ENCODE measurements at regions not wholly inside any gene's neighbourhood (a gene's known extent, or its start where the extent isn't known, plus 50 kb on each side); places are given as distances from the start of the nearest gene placed in this dataset.
A peak's percentile ranks its signal among the peaks of the same experiment; 100 is the strongest.

DNA sequence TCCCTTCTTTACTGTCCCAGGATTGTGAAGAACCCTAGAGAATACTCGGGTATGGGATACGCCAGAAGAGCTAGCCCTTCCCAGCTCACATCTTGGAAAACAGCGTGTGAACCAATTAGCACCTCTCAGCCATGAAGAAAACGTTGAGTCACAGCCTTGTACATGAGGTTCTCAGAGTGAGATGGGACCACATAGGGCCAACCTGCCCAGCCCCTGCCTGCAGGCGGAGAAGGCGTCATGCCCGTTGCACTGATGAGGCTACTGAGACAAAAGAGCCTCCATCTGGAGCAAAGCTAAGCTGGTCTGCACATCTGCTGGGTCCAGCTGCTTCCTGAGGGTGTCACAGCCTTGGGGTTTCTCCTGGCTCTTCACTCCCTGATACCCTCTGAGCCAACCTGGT, 92.2 kb downstream of the LBH start (continued):
- TF ChIP-seq ZNF843 (tag by site-specific recombination; IDR thresholded peaks at IDR 0.05), result no peak
- no peak for TF ChIP-seq ZNF274 (IDR thresholded peaks at IDR 0.05; ENCODE audit: low read length)
- TF ChIP-seq ZNF274 (tag by site-specific recombination; IDR thresholded peaks at IDR 0.05; ENCODE audit: borderline replicate concordance), result no peak
- no peak for TF ChIP-seq KLF7 (tag by site-specific recombination; IDR thresholded peaks at IDR 0.05; ENCODE audit: borderline replicate concordance)

DNA sequence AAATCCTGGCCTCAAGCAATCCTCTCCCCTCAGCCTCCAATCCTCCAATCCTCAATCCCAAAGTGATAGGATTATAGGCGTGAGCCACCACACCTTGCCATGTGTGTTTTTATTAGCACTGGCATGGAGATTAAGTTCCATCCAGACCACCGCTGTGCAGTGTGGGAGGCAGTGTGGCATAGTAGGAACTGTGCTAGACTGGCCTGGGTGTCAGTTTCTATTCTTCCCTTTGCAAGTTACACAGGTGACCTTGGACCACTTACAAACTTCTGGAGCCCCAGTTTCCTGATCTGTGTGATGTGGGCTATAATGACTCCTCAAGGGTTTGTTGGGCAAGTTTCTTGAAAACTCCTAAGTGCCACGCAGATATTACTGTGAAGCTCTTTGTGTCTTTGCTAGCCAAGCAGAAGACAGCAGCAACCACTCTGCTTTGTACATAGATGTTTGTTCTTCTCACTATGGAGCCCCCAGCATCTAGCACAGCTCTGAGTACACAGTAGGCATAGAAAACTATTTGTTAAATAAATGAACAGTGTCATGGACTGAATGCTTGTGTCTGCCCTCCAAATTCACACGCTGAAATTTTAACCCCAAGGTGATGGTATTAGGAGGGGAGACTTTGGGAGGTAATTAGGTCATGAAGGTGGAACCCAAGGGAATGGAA, 93.0 kb downstream of the LBH start:
- POLR2A ChIA-PET, result interaction anchor here (0.6 kb wide), 1 partner anchor 1573 kb away, joined by 8 read pairs; the partner anchor contains the start of gene PPP1CB
- H3K36me3 ChIP-seq (ENCODE audit: control insufficient read depth in 2 of 2, insufficient read depth in 1 of 2, low read length in 2 of 2), result no peaks in the 10 kb centered on the region
- H3K9me3 ChIP-seq (ENCODE audit: control insufficient read depth, insufficient read depth, low read depth, low read length), result no peaks in the 10 kb centered on the region
- no peak overlapping the region for H3K27ac ChIP-seq (ENCODE audit: extremely low read depth, low read depth, low read length)
- no peaks in the 10 kb centered on the region for H3K4me1 ChIP-seq (ENCODE audit: control insufficient read depth, insufficient read depth, low read length)
- no peak overlapping the region for H3K4me3 ChIP-seq (ENCODE audit: low read depth, low read length)
- no peak for TF ChIP-seq ZBTB48 (tag by site-specific recombination; IDR thresholded peaks at IDR 0.05)
- TF ChIP-seq ZNF654 (tag by site-specific recombination; IDR thresholded peaks at IDR 0.05; ENCODE audit: low read depth), result no peak
- no peak for TF ChIP-seq ZNF112 (tag by site-specific recombination; IDR thresholded peaks at IDR 0.05)
- no peak for TF ChIP-seq ZNF214 (tag by site-specific recombination; IDR thresholded peaks at IDR 0.05; ENCODE audit: borderline replicate concordance)
- TF ChIP-seq ZNF768 (tag by site-specific recombination; IDR thresholded peaks at IDR 0.05), result no peak
- TF ChIP-seq ZNF155 (tag by site-specific recombination; IDR thresholded peaks at IDR 0.05), result no peak
- TF ChIP-seq, protein P1, sequence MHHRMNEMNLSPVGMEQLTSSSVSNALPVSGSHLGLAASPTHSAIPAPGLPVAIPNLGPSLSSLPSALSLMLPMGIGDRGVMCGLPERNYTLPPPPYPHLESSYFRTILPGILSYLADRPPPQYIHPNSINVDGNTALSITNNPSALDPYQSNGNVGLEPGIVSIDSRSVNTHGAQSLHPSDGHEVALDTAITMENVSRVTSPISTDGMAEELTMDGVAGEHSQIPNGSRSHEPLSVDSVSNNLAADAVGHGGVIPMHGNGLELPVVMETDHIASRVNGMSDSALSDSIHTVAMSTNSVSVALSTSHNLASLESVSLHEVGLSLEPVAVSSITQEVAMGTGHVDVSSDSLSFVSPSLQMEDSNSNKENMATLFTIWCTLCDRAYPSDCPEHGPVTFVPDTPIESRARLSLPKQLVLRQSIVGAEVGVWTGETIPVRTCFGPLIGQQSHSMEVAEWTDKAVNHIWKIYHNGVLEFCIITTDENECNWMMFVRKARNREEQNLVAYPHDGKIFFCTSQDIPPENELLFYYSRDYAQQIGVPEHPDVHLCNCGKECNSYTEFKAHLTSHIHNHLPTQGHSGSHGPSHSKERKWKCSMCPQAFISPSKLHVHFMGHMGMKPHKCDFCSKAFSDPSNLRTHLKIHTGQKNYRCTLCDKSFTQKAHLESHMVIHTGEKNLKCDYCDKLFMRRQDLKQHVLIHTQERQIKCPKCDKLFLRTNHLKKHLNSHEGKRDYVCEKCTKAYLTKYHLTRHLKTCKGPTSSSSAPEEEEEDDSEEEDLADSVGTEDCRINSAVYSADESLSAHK (tag by site-specific recombination; IDR thresholded peaks at IDR 0.05), result no peak
- CTCF ChIA-PET, result no interaction called here

DNA sequence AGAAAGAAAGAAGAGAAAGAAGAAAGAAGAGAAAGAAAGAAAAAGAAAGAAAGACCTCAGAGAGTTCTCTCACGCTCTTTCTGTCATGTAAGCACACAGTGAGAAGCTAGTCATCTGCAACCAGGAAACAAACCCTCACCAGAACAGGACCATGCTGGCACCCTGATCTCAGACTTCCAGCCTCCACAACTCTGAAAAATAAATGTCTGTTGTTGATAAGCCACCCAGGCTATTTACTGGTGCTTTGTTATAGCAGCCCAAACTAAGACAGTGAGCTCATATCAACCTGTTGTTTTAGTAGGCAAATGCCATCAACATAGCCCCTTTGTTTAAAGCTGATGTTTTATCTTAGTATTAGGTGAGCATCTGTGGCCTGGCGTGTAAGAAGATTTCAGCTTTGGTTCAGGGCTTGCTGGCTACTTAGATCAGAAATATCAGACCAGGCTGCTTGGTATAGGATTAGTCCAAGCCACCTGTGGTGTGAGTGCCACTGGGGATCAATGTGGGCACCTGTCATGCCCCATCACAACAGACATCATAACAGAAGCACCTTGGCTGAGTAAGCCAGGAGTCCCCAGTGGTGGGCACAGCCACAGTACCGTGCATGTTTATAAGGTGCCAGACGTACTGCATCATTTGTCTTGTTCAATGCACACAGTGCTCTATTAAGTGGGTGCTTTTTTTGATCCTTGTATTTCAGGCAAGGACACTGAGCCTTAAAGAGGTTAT, 94.4 kb downstream of the LBH start:
- TF ChIP-seq, protein P2, sequence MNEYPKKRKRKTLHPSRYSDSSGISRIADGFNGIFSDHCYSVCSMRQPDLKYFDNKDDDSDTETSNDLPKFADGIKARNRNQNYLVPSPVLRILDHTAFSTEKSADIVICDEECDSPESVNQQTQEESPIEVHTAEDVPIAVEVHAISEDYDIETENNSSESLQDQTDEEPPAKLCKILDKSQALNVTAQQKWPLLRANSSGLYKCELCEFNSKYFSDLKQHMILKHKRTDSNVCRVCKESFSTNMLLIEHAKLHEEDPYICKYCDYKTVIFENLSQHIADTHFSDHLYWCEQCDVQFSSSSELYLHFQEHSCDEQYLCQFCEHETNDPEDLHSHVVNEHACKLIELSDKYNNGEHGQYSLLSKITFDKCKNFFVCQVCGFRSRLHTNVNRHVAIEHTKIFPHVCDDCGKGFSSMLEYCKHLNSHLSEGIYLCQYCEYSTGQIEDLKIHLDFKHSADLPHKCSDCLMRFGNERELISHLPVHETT (tag by site-specific recombination; IDR thresholded peaks at IDR 0.05), result no peak
- TF ChIP-seq ZNF792 (tag by site-specific recombination; IDR thresholded peaks at IDR 0.05), result no peak
- TF ChIP-seq ZNF239 (tag by site-specific recombination; IDR thresholded peaks at IDR 0.05), result no peak
- peak; percentile 65 for TF ChIP-seq SCRT2 (tag by site-specific recombination; IDR thresholded peaks at IDR 0.05)
- Histone ChIP-seq H3K4me1 (ENCODE audit: control insufficient read depth, insufficient read depth, low read length) (no peaks in the 10 kb centered on the region), H3K36me3 (ENCODE audit: control insufficient read depth in 2 of 2, insufficient read depth in 1 of 2, low read length in 2 of 2) (no peaks in the 10 kb centered on the region), H3K27ac (ENCODE audit: extremely low read depth, low read depth, low read length) (no peak overlapping the region), H3K4me3 (ENCODE audit: low read depth, low read length) (no peak overlapping the region), H3K9me3 (ENCODE audit: control insufficient read depth, insufficient read depth, low read depth, low read length) (no peaks in the 10 kb centered on the region)
- POLR2A ChIA-PET, result no interaction called here
- CTCF ChIA-PET, result interaction anchor here (0.6 kb wide), 1 partner anchor 14 kb away, joined by 3 read pairs; no protein-coding TSS in a partner anchor

DNA sequence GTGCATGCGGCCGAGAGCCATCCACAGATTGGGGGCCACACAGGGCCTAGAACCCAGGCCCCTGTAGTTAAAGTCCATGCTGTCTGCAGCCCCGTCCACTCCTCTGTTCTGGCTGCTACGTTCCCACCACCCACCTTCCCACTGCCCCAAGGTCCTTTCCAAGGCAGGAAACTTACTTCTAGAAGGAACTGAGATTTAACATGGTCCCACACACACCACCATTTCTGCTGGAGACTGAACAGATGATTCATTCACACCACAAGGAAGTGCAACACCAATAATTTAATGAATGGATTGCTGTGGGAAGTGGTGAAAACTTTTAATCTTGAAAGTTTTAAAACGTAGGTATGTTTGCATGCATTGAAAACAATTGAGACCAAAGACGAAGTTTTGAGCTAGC, 95.2 kb downstream of the LBH start:
- ChIA-PET POLR2A (interaction anchor here (0.6 kb wide), 1 partner anchor 122 kb away, joined by 3 read pairs; no protein-coding TSS in a partner anchor), CTCF (interaction anchor here (0.6 kb wide), 1 partner anchor 13 kb away, joined by 3 read pairs; no protein-coding TSS in a partner anchor)
- H3K36me3 ChIP-seq (ENCODE audit: control insufficient read depth in 2 of 2, insufficient read depth in 1 of 2, low read length in 2 of 2), result no peaks in the 10 kb centered on the region
- no peaks in the 10 kb centered on the region for H3K4me1 ChIP-seq (ENCODE audit: control insufficient read depth, insufficient read depth, low read length)
- no peak overlapping the region for H3K4me3 ChIP-seq (ENCODE audit: low read depth, low read length)
- H3K9me3 ChIP-seq (ENCODE audit: control insufficient read depth, insufficient read depth, low read depth, low read length), result no peaks in the 10 kb centered on the region
- no peak overlapping the region for H3K27ac ChIP-seq (ENCODE audit: extremely low read depth, low read depth, low read length)
- TF ChIP-seq ZNF155 (tag by site-specific recombination; IDR thresholded peaks at IDR 0.05) (no peak), MZF1 (tag by site-specific recombination; IDR thresholded peaks at IDR 0.05; ENCODE audit: borderline replicate concordance) (no peak), HOXA7 (CRISPR knock-in tag; IDR thresholded peaks at IDR 0.05; ENCODE audit: borderline replicate concordance) (no peak), ZNF571 (tag by site-specific recombination; IDR thresholded peaks at IDR 0.05) (no peak), ZNF354C (tag by site-specific recombination; IDR thresholded peaks at IDR 0.05; ENCODE audit: borderline replicate concordance, low read depth) (no peak), ZNF629 (tag by site-specific recombination; IDR thresholded peaks at IDR 0.05) (no peak), SP3 (tag by site-specific recombination; IDR thresholded peaks at IDR 0.05) (no peak)
- TF ChIP-seq, protein P3, sequence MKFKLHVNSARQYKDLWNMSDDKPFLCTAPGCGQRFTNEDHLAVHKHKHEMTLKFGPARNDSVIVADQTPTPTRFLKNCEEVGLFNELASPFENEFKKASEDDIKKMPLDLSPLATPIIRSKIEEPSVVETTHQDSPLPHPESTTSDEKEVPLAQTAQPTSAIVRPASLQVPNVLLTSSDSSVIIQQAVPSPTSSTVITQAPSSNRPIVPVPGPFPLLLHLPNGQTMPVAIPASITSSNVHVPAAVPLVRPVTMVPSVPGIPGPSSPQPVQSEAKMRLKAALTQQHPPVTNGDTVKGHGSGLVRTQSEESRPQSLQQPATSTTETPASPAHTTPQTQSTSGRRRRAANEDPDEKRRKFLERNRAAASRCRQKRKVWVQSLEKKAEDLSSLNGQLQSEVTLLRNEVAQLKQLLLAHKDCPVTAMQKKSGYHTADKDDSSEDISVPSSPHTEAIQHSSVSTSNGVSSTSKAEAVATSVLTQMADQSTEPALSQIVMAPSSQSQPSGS (tag by site-specific recombination; IDR thresholded peaks at IDR 0.05; ENCODE audit: low read depth), result no peak
- TF ChIP-seq, protein P4, sequence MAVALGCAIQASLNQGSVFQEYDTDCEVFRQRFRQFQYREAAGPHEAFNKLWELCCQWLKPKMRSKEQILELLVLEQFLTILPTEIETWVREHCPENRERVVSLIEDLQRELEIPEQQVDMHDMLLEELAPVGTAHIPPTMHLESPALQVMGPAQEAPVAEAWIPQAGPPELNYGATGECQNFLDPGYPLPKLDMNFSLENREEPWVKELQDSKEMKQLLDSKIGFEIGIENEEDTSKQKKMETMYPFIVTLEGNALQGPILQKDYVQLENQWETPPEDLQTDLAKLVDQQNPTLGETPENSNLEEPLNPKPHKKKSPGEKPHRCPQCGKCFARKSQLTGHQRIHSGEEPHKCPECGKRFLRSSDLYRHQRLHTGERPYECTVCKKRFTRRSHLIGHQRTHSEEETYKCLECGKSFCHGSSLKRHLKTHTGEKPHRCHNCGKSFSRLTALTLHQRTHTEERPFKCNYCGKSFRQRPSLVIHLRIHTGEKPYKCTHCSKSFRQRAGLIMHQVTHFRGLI (tag by site-specific recombination; IDR thresholded peaks at IDR 0.05), result no peak

Measured in HEK293 (cell line).